H1 (cell line): ENCODE measurements at regions not wholly inside any gene's neighbourhood (a gene's known extent, or its start where the extent isn't known, plus 50 kb on each side); places are given as distances from the start of the nearest gene placed in this dataset.

Experiments used
- ASH2L ChIP-seq: fragments of 200-600, 300-600 bp; sonication (generic); IDR thresholded peaks from one replicate; pipeline ENCODE4 v1.7.1; 2017; ENCODE audit warnings: low read length
- CTCF ChIP-seq, 3 experiments: IDR thresholded peaks; 1 replicate in 2 of 3; 2 replicates in 1 of 3; pipeline versions ENCODE4 v1.5.1 to v1.6.1; 2011; ENCODE audit warnings: low read length in 3 of 3, mild to moderate bottlenecking in 3 of 3, inconsistent platforms in 2 of 3, low read depth in 1 of 3, moderate library complexity in 1 of 3; ENCODE audit not compliant: insufficient read depth in 1 of 3; ENCODE audit errors: control extremely low read depth in 1 of 3
- FOSL1 ChIP-seq: IDR thresholded peaks from 2 replicates; pipeline ENCODE4 v1.6.1; 2011; ENCODE audit warnings: mild to moderate bottlenecking, low read depth, low read length, moderate library complexity; ENCODE audit not compliant: insufficient read depth
- POLR2A ChIP-seq, 2 experiments: IDR thresholded peaks; 1 replicate in 1 of 2; 2 replicates in 1 of 2; pipeline ENCODE4 v1.6.1; 2011; ENCODE audit warnings: low read depth in 2 of 2, low read length in 2 of 2, mild to moderate bottlenecking in 2 of 2; ENCODE audit errors: control extremely low read depth in 1 of 2

GRCh38 chr6:14530385-14530784, 412.8 kb downstream of the CD83 start:
- TF ChIP-seq CTCF (IDR thresholded peaks at IDR 0.05; ENCODE audit: control extremely low read depth in 1 of 3, insufficient read depth in 1 of 3, low read depth in 1 of 3, low read length in 3 of 3): no peak
- no peak for TF ChIP-seq POLR2A (IDR thresholded peaks at IDR 0.05; ENCODE audit: control extremely low read depth in 1 of 2, low read depth in 2 of 2, low read length in 2 of 2)
- TF ChIP-seq FOSL1: no peak
- no peak for TF ChIP-seq ASH2L
